Pulmonary artery endothelial cell (primary cell): ENCODE measurements at regions not wholly inside any gene's neighbourhood (a gene's known extent, or its start where the extent isn't known, plus 50 kb on each side); places are given as distances from the start of the nearest gene placed in this dataset.
"Not testable (repeated sequence)": the region's sequence is repeated elsewhere in the genome, so short reads cannot be mapped to it uniquely, and the experiment has no call there.

ENCODE experiments used
- DNase-seq: peaks from one replicate; pipeline ENCODE4 v3.0.0-alpha.2; 2011; ENCODE audit warnings: low read depth, low spot score

- no peak for DNase-seq
These were observed 117.7 kb upstream of the KLF12 start for GRCh38 chr13:74251778-74252519.

GRCh38 chr13:74250738-74251190, 116.6 kb upstream of the KLF12 start:
- DNase-seq, result no peak

GRCh38 chr13:74248477-74248876, 114.3 kb upstream of the KLF12 start:
- DNase-seq, result no peak

DNA sequence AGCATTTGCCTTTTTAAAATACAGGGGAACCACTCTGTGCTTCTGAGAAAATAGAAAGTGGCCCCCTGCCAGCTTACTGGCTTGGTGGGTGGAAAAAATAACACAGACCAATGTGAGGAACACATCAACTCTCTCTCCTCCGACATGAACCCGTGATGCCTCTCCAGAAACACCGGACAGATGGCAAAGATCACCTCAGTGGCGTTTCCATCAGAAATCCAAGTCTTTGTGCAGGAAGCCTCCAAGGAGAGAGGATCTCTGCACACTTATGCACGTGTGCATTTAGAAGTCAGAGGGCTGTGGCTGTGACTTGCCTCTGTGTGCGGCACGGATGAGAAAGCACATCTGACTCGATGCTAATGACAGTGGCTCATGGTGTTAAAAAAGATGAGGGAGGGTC, 112.3 kb upstream of the KLF12 start:
- DNase-seq, result no peak

DNA sequence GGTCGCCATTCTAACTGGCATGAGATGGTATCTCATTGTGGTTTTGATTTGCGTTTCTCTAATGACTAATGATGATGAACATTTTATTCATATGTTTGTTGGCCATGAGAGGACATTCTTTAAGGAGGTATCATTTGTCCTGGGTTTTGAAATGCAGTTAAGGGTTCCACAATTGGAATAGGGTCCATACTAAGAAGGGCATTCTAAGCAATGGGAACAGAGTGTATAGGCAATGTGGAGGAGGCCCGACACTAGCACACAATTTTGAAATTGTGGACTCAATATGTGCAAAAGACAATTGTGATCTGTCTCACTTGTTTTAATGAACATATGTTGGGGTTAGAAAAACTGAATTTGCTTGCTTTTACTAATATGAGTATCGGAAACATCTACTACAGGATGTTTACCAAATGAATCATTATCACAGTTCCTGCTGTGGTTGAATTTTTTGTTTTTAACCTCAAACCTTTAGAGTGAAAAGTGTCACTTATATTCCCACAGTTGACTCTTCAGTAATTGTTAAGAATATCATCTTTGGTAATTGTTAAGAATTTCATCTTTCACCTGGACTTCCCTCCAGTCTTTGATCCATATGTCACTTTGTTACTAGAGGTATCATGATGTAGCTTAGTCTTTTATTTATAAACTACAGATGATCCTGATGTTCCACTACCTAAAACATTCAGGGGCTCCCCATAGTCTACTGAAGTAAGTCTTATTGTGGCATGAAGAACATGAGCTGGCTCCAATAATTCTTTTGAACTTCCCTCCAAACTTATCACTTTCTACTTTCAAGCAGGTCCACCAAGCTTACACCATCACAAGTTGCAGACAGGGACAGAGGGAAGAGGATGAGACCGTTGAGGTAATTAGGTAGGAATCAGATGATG, 109.7 kb upstream of the KLF12 start:
- no peak for DNase-seq

GRCh38 chr13:74241343-74241742, 107.1 kb upstream of the KLF12 start:
- not testable (repeated sequence) for DNase-seq

DNA sequence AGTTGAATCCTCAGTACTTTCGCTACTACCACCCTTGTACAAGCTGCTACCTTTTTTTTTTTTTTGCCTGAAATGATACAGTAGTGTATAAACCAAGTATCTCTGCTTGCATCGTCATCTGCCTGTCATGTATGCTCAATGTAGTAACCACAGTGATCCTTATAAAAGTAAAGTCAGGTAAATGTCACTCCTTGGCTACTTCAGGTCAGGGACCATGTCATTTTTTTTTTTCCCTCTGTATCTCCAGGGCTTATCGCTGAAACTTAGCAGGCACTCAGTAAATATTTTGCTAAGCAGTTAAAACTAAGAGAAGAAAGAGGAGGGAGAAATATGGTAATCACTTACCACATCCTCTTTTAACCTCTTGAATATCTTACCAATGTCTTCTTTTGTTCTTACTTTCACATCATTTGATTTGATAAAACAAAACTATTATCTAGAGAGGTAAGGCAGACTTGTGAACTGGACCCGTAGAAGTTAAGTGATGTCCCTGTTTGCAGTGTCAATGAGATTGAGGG, 96.8 kb upstream of the KLF12 start:
- DNase-seq, result no peak

DNA sequence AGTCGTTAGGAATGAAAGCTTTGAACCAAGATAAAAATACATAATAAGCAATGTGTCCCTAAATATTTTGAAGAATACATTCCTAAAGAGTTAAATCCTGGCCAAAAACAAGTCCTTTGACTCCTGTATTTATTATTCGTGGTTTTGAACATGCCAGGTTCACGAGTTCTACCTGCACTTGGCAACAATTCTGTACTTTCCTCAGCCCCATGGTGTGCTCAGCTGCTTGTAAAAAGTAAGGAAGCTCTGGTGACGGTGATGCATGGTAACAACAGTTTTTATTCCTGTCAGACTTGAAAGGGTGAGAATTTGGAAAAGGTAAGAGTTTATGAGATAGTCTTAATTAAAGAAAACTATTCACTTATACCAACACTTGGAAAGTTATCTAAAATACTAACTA, 95.0 kb upstream of the KLF12 start:
- no peak for DNase-seq

DNA sequence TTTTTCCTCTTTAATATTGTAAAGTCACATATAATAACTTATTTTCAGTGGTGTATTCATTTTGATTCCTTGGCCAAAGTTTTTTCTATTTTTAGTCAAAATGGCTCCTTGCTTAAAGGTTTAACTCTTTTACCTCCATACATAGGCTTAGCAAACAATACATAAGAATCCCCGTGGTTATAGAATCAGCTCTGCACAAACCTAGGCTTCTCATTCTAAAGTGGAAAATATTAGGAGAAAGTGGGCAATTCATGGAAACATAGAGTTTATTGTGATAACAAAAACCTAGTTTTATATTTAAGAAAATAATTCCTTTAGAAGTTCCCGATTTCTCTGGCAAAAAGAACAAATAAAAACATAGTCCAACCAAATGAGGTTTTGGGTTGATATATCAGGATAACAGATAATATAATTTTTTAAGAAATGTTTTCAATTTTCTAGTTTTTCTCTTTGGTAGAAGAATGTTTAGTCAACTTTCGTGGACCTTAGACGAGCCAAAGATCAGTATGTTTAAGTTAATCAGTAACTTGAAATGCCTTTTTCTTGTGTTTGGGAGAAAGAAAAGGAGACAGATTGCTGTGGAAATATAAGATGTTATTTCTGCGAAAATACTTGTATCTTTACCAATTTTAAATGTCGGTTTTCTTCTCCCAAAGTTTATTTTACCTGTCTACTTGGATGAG, 93.4 kb upstream of the KLF12 start:
- no peak for DNase-seq

DNA sequence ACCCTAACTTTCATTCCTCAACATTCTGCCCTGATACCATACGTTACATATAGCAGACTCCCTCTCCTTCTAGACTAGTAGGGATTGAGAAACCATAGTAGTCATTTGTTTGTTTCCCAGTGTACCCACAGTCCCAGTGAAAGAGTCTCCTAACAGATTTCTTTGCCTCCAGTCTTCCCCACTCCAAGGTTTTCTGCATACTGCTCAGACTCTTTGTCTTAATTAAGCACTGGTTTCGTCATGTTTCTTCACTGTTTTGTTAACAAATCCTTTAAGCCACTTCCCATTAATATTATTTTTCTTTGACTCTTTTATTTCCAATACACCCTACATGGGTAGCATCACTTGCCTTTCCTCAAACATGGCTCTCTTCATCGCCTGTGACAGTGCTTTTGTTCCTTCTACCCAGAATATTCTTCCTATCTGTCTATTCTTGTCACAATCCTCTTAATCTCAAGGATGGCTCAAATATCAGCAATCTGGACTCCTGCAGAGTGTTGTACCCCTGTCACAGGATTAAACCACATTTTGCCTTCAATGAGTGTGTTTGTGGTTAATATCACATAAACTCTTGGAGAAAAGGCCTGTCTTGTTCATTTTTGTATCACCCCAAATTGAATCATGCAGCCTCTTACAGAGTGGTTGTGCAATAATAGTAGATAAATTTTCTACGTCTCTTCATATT, 92.7 kb upstream of the KLF12 start:
- DNase-seq, result no peak

- DNase-seq, result no peak
These were observed 87.5 kb upstream of the KLF12 start for GRCh38 chr13:74221752-74222151.

GRCh38 chr13:74219566-74219965, 85.4 kb upstream of the KLF12 start:
- no peak for DNase-seq

GRCh38 chr13:74218291-74218690, 84.1 kb upstream of the KLF12 start:
- DNase-seq, result no peak

DNA sequence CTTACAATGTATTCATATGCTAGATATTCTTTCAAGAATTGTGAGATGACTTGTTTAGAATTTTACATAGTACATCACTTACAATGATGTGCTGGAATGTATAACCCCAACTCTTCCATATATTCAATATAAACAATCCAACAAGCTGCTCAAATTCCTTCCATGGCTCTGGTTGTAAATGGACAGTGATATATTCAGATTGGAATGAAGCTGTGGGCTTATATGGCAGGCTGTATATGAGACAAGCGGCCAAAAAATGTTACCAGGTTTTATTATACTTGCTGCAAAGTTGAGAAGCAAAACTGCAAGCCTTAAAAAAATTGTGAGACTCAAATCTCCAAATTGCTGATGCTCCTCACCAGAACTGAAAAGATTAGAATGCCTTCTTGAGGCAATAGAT, 83.6 kb upstream of the KLF12 start:
- DNase-seq, result no peak

- DNase-seq, result no peak
These were observed 81.2 kb upstream of the KLF12 start for GRCh38 chr13:74215420-74215819.

DNA sequence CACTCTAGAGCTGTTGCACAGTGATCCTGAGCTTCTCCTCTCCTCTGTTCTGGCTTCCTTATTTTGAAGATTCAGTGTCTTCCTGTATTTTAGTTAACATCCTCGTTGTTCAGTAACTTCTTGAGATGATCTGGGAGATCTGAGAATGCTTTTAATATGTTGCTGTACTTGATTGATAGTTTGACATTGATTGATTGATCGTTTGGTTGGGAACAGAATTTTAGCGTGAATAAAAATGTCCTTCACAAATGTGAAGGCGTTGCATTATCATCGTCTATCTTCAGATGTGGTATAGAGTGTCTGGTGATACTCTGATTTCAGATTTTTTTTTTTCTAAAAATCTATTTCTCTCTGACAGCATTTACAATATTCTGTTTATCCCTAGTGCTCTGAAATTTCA, 80.1 kb upstream of the KLF12 start:
- no peak for DNase-seq

- no peak for DNase-seq
These were observed 76.6 kb upstream of the KLF12 start for GRCh38 chr13:74210693-74211393.

- DNase-seq, result no peak
These were observed 72.7 kb upstream of the KLF12 start for GRCh38 chr13:74206855-74207254.

- DNase-seq, result no peak
These were observed 71.9 kb upstream of the KLF12 start for GRCh38 chr13:74206061-74206561.

DNA sequence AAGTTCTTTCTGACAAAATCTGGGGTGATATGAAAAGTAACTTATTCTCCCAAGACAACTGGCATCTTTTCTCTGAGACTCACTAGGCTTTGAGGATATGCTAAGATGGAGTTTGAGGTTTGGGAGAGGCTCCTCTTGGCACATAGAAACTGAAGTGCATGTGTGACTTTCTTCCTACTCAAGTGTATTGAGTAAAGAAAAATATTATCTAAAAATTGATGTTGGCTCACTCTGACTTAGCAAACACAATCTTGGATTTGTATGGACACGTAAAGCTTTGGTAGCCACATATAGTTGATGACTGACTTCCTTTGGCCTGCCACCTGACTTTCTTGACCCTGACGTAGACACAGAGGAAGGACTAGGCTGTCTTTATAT, 71.1 kb upstream of the KLF12 start:
- no peak for DNase-seq
